K562 (cell line): ENCODE measurements at regions not wholly inside any gene's neighbourhood (a gene's known extent, or its start where the extent isn't known, plus 50 kb on each side); places are given as distances from the start of the nearest gene placed in this dataset.

Source experiments
- TF ChIP-seq, protein P1 (sequence below), 2 experiments: fragments of 450-650 bp; formaldehyde crosslinking in 1 of 2; IDR thresholded peaks; 2 replicates each; pipeline versions ENCODE4 v1.4.0 to v1.6.1; 2014 to 2020; ENCODE audit warnings: mild to moderate bottlenecking in 2 of 2, borderline replicate concordance in 1 of 2, low read depth in 1 of 2

- TF ChIP-seq, protein P1, sequence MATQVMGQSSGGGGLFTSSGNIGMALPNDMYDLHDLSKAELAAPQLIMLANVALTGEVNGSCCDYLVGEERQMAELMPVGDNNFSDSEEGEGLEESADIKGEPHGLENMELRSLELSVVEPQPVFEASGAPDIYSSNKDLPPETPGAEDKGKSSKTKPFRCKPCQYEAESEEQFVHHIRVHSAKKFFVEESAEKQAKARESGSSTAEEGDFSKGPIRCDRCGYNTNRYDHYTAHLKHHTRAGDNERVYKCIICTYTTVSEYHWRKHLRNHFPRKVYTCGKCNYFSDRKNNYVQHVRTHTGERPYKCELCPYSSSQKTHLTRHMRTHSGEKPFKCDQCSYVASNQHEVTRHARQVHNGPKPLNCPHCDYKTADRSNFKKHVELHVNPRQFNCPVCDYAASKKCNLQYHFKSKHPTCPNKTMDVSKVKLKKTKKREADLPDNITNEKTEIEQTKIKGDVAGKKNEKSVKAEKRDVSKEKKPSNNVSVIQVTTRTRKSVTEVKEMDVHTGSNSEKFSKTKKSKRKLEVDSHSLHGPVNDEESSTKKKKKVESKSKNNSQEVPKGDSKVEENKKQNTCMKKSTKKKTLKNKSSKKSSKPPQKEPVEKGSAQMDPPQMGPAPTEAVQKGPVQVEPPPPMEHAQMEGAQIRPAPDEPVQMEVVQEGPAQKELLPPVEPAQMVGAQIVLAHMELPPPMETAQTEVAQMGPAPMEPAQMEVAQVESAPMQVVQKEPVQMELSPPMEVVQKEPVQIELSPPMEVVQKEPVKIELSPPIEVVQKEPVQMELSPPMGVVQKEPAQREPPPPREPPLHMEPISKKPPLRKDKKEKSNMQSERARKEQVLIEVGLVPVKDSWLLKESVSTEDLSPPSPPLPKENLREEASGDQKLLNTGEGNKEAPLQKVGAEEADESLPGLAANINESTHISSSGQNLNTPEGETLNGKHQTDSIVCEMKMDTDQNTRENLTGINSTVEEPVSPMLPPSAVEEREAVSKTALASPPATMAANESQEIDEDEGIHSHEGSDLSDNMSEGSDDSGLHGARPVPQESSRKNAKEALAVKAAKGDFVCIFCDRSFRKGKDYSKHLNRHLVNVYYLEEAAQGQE (IDR thresholded peaks at IDR 0.05; ENCODE audit: borderline replicate concordance), result no peak
- TF ChIP-seq, protein P1 (CRISPR knock-in tag; IDR thresholded peaks at IDR 0.05; ENCODE audit: low read depth), result no peak
Observed at GRCh38 chr2:234823877-234824376, 127.9 kb upstream of the SH3BP4 start (continued).
